ENCODE measurements at regions not wholly inside any gene's neighbourhood (a gene's known extent, or its start where the extent isn't known, plus 50 kb on each side); places are given as distances from the start of the nearest gene placed in this dataset.

- no peak for TF ChIP-seq CTCF (IDR thresholded peaks at IDR 0.05; ENCODE audit: insufficient read depth, low read depth, low read length)
- TF ChIP-seq EZH2 (IDR thresholded peaks at IDR 0.05; ENCODE audit: insufficient read depth, low read length), result no peak
These were observed 74.9 kb upstream of the KLF7 start for GRCh38 chr2:207240649-207241048.
